IMR-90 (cell line): ENCODE measurements at regions not wholly inside any gene's neighbourhood (a gene's known extent, or its start where the extent isn't known, plus 50 kb on each side); places are given as distances from the start of the nearest gene placed in this dataset.

ENCODE experiments used
- MAZ ChIP-seq: IDR thresholded peaks from 2 replicates; pipeline ENCODE4 v1.6.1; 2012; ENCODE audit warnings: low read depth, mild to moderate bottlenecking, low read length, improper control_type of control experiment, moderate library complexity, borderline replicate concordance
- NFE2L2 ChIP-seq: fragments of 150-350 bp; IDR thresholded peaks from 2 replicates; pipeline ENCODE4 v1.6.1; 2016; ENCODE audit warnings: low read depth, mild to moderate bottlenecking, low read length
- POLR2A ChIP-seq: IDR thresholded peaks from 2 replicates; pipeline ENCODE4 v1.6.1; 2012; ENCODE audit warnings: mild to moderate bottlenecking, low read depth, low read length
- TF ChIP-seq, protein P1 (sequence below): fragments of 150-350 bp; IDR thresholded peaks from 2 replicates; pipeline ENCODE4 v1.6.1; 2016; ENCODE audit warnings: low read depth, mild to moderate bottlenecking, low read length, moderate library complexity, borderline replicate concordance
- TF ChIP-seq, protein P2 (sequence below): conservative IDR thresholded peaks from 2 replicates; pipeline ENCODE4 v1.5.1; 2012; ENCODE audit warnings: mild to moderate bottlenecking, low read depth, low read length, improper control_type of control experiment

DNA sequence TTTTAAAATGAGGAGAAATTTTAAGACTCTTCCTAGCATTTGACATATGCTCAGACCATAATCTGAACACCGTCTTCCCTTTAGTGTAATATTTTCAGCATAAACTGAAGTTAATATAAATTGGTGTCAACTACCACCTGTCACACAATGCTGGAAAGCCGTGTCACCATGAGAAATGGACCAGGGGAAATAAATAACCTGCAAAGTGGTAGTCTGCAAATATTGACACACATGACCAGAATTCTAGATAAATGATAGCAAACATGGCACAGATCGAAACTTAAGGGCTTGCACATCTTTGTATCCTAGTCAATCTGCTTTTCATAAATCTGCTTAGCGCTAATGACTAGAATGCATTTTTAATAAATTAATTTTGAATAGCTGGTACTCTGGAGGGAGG lies 191.9 kb downstream of the CD83 start:
- TF ChIP-seq, protein P1, sequence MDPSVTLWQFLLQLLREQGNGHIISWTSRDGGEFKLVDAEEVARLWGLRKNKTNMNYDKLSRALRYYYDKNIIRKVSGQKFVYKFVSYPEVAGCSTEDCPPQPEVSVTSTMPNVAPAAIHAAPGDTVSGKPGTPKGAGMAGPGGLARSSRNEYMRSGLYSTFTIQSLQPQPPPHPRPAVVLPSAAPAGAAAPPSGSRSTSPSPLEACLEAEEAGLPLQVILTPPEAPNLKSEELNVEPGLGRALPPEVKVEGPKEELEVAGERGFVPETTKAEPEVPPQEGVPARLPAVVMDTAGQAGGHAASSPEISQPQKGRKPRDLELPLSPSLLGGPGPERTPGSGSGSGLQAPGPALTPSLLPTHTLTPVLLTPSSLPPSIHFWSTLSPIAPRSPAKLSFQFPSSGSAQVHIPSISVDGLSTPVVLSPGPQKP = no peak
- TF ChIP-seq, protein P2, sequence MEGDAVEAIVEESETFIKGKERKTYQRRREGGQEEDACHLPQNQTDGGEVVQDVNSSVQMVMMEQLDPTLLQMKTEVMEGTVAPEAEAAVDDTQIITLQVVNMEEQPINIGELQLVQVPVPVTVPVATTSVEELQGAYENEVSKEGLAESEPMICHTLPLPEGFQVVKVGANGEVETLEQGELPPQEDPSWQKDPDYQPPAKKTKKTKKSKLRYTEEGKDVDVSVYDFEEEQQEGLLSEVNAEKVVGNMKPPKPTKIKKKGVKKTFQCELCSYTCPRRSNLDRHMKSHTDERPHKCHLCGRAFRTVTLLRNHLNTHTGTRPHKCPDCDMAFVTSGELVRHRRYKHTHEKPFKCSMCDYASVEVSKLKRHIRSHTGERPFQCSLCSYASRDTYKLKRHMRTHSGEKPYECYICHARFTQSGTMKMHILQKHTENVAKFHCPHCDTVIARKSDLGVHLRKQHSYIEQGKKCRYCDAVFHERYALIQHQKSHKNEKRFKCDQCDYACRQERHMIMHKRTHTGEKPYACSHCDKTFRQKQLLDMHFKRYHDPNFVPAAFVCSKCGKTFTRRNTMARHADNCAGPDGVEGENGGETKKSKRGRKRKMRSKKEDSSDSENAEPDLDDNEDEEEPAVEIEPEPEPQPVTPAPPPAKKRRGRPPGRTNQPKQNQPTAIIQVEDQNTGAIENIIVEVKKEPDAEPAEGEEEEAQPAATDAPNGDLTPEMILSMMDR = no peak
- TF ChIP-seq POLR2A = no peak
- no peak for TF ChIP-seq NFE2L2
- no peak for TF ChIP-seq MAZ
